Upper lobe of right lung (tissue), 1 donor: ENCODE measurements at regions not wholly inside any gene's neighbourhood (a gene's known extent, or its start where the extent isn't known, plus 50 kb on each side); places are given as distances from the start of the nearest gene placed in this dataset.

Experiments used
- ATAC-seq: fragments of 200-7000 bp; cut with Tn5 transposase; one replicate; pipeline ENCODE4 v1.9.1; 2020; ENCODE audit warnings: mild to moderate bottlenecking, moderate library complexity
- DNase-seq: peaks from one replicate; pipeline ENCODE4 v3.0.0-alpha.2; 2020
- H3K27ac ChIP-seq: fragments of 200-600 bp; one replicate; pipeline ENCODE4 v1.8.0; 2022
- H3K27me3 ChIP-seq: fragments of 200-600 bp; one replicate; pipeline ENCODE4 v1.8.0; 2022; ENCODE audit warnings: mild to moderate bottlenecking
- H3K36me3 ChIP-seq: fragments of 200-600 bp; one replicate; pipeline ENCODE4 v1.8.0; 2022
- H3K4me1 ChIP-seq: fragments of 200-600 bp; one replicate; pipeline ENCODE4 v1.8.0; 2022
- H3K4me3 ChIP-seq: fragments of 200-600 bp; one replicate; pipeline ENCODE4 v1.8.0; 2022; ENCODE audit warnings: mild to moderate bottlenecking
- H3K9me3 ChIP-seq: fragments of 200-600 bp; one replicate; pipeline ENCODE4 v1.8.0; 2022
- intact Hi-C: fragments of 100-400 bp; cut with DNase I; formaldehyde crosslinking; loops from one replicate; pipeline ENCODE4 v1.11.0; 2022
- TF ChIP-seq, protein P1 (sequence below): fragments of 200-600 bp; IDR thresholded peaks from one replicate; pipeline ENCODE4 v1.8.0; 2022; ENCODE audit warnings: antibody characterized with exemption
- donor health status: DM: no; HTN: yes; CAD: no; lungs with severe emphysema.

DNA sequence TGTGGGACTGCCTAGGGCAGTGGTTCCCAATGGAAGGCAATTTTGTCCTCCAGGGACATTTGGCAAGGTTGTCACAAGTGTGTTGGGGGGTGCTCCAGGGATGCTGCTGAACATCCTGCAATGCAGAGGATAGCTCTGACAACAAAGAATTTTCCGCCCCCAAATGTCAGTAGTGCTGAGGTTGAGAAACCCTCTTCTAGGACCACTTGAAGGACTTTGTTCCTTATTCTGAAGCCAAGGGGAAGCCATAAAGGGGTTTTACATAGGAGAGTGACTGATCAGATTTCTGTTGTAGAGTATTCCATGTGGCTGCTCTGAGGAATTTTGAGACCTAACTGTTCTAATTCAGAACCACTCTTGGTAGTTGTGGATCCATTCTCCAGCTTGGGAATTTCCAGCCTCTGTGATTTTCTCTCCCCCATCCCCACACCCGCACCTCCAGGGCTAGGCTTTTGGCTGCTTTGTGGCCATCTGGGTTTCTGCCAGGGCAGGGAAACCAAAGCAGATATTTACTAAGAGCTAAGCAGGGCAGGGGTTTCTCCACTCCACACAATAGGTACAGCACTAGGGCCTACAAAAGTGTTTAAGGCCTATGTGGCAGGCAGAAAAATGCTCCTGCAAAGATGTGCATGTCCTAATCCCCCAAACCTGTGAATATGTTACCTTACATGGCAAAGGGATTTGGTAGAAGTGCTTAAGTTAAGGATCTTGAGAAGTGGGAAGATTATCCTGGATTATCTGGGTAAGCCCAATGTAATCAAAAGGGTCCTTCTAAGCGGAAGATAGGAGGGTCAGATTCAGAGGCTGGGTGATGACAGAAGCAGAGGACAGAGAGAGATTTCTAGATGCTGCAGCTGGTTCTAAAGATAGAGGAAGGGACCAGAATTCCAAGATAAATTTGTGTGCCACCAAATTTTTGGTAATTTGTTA lies 135.4 kb downstream of the TMEM17 start:
- intact Hi-C loops = no loop called here
- H3K4me3 ChIP-seq = no peak overlapping the region
- H3K4me1 ChIP-seq = no peaks in the 10 kb centered on the region
- DNase-seq = no peak
- TF ChIP-seq, protein P1, sequence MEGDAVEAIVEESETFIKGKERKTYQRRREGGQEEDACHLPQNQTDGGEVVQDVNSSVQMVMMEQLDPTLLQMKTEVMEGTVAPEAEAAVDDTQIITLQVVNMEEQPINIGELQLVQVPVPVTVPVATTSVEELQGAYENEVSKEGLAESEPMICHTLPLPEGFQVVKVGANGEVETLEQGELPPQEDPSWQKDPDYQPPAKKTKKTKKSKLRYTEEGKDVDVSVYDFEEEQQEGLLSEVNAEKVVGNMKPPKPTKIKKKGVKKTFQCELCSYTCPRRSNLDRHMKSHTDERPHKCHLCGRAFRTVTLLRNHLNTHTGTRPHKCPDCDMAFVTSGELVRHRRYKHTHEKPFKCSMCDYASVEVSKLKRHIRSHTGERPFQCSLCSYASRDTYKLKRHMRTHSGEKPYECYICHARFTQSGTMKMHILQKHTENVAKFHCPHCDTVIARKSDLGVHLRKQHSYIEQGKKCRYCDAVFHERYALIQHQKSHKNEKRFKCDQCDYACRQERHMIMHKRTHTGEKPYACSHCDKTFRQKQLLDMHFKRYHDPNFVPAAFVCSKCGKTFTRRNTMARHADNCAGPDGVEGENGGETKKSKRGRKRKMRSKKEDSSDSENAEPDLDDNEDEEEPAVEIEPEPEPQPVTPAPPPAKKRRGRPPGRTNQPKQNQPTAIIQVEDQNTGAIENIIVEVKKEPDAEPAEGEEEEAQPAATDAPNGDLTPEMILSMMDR = no peak
- H3K36me3 ChIP-seq = no peaks in the 10 kb centered on the region
- no peaks in the 10 kb centered on the region for H3K27me3 ChIP-seq
- ATAC-seq = no peak
- no peaks in the 10 kb centered on the region for H3K9me3 ChIP-seq
- no peak overlapping the region for H3K27ac ChIP-seq

DNA sequence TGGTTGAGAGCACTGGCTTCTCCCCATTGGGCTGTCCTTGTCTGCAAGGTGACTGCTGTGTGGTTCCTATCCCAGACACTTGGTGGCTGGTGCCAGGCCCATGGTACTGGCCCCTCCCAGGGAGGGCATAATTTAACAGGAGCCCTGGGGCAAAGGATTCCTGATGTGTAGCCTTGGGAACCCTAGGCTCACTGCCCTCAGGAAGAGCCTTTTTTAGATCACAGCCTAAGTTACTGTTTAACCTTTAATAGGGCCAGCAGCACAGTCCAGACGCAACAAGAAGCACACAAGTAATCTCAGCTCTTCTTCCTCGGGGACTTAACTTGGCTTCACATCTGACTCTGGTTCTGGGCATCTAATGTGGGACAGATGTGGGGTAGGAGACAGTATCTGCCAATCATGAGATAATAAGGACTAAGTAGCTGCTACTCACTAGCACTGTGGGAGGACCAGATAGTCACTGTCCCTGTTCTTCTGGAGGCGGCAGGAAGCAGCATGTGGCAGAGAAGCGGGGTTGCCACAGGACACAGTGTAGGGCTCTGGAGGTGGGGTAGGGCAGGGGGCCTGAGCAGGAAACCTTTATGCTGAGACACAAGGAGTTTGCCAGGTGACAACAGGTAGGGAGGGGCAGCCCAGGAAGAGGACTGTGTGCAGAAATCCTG lies 136.3 kb downstream of the TMEM17 start:
- TF ChIP-seq, protein P1 = no peak
- ATAC-seq = no peak
- no peak for DNase-seq
- no peak overlapping the region for H3K4me3 ChIP-seq
- H3K27me3 ChIP-seq = no peaks in the 10 kb centered on the region
- no peaks in the 10 kb centered on the region for H3K36me3 ChIP-seq
- no peaks in the 10 kb centered on the region for H3K4me1 ChIP-seq
- no peaks in the 10 kb centered on the region for H3K9me3 ChIP-seq
- intact Hi-C loops = no loop called here
- no peak overlapping the region for H3K27ac ChIP-seq

DNA sequence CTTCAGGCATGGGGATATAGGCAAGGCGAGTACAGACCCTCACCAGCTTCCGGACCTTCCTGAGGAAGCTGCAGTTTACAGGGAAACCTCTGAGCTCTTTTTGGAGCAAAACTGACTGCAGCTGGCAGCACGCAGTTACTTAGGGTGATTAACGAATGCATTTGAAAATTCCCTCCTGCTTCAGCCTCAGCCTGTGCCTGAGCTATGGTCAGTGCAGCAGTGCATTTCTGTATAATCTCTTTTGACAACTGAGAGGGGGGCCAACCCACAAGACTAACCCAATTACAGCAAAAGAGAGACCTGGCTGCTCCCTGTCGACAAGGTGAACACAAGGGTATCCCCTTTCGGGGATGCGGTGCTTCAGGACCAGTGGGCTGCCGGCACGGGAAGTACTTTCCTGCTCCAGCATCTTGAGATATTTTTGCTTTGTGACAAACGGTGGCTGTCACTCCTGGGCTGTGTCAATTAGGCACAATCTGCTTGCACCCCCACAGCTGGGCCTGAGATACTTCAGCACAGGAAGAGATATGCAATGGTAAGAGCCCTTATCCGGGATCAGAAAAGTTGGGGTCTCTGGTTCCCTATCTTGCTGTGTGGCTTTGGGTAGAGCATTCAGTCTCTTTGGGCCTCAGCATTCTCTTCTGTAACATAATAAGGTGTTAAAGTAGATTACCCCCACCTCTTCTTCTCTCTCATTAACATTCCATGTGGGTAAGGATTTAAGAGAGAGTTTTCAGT lies 141.0 kb downstream of the TMEM17 start:
- no peak for ATAC-seq
- no peaks in the 10 kb centered on the region for H3K27me3 ChIP-seq

DNA sequence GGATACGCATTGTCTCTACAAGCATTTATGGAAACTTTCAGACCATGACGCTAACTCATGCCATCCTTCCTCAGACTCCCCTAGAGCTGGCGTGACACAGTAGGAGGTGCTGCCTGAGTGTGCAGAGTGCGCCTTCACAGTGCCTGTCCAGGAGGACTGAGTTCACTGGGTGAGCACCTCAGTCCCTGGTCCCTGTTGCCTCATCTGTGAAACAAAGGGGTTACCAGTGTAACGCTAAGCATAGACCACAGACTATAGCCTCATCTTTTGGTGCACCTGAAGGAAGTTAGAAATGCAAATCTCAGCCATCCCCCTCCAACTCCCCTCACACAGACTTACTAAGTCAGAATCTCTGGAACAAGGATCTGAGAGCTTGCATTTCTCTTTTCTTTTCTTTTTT lies 142.8 kb downstream of the TMEM17 start:
- H3K4me3 ChIP-seq = no peak overlapping the region
- intact Hi-C loops = no loop called here
- H3K36me3 ChIP-seq = no peaks in the 10 kb centered on the region
- no peaks in the 10 kb centered on the region for H3K9me3 ChIP-seq
- H3K4me1 ChIP-seq = no peaks in the 10 kb centered on the region
- no peak for ATAC-seq
- no peaks in the 10 kb centered on the region for H3K27me3 ChIP-seq
- DNase-seq = no peak
- TF ChIP-seq, protein P1 = no peak
- no peak overlapping the region for H3K27ac ChIP-seq

More for the DNA sequence above, 141.0 kb downstream of the TMEM17 start:
- Histone ChIP-seq H3K4me1 (no peaks in the 10 kb centered on the region), H3K9me3 (no peaks in the 10 kb centered on the region), H3K27ac (no peak overlapping the region), H3K36me3 (no peaks in the 10 kb centered on the region), H3K4me3 (no peak overlapping the region)
- no peak for DNase-seq
- intact Hi-C loops = no loop called here
- TF ChIP-seq, protein P1 = no peak

DNA sequence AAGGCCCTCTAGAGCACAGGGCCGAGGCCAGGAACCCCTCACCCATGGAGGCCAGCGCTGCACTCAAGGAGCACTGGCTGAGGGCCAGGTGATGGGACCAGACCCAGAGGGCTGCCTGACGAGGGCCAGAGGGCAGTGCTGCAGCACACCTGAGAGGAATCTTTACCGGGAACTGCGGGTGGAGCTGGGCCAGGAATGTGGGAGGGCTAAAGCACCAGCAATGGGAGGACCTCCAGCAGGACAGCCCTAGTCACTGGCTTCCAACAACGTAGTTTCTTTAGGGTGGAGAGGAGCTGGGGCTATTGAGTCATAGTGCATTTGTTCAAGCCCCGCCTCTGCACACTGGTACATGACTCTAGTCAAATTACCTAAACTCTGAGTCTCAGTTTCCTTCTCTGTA lies 143.4 kb downstream of the TMEM17 start:
- no peak for DNase-seq
- peak; percentile 76 for ATAC-seq

More for the DNA sequence above, 143.4 kb downstream of the TMEM17 start:
- Histone ChIP-seq H3K36me3 (no peaks in the 10 kb centered on the region), H3K27ac (no peak overlapping the region), H3K27me3 (no peaks in the 10 kb centered on the region), H3K9me3 (no peaks in the 10 kb centered on the region), H3K4me1 (no peaks in the 10 kb centered on the region), H3K4me3 (no peak overlapping the region)
- intact Hi-C loops = no loop called here
- TF ChIP-seq, protein P1 = no peak
